HG03159 (cell line): ENCODE measurements at regions not wholly inside any gene's neighbourhood (a gene's known extent, or its start where the extent isn't known, plus 50 kb on each side); places are given as distances from the start of the nearest gene placed in this dataset.
"Not testable (repeated sequence)": the region's sequence is repeated elsewhere in the genome, so short reads cannot be mapped to it uniquely, and the experiment has no call there.

Source experiments
- ATAC-seq: cut with Tn5 transposase; IDR thresholded peaks from one replicate; pipeline ENCODE4 v1.9.1; 2021; ENCODE audit warnings: mild to moderate bottlenecking, moderate library complexity; ENCODE audit not compliant: unreplicated experiment

- no peak for ATAC-seq
Measured at GRCh38 chr3:22659651-22660475, 543.3 kb upstream of the UBE2E2 start.

GRCh38 chr3:22660606-22661005, 542.5 kb upstream of the UBE2E2 start:
- no peak for ATAC-seq

GRCh38 chr3:22661121-22661700, 541.9 kb upstream of the UBE2E2 start:
- no peak for ATAC-seq

- ATAC-seq: no peak
Measured at GRCh38 chr3:22665528-22665927, 537.6 kb upstream of the UBE2E2 start.

GRCh38 chr3:22666736-22667135, 536.4 kb upstream of the UBE2E2 start:
- ATAC-seq: no peak

GRCh38 chr3:22671848-22672247, 531.3 kb upstream of the UBE2E2 start:
- no peak for ATAC-seq

- no peak for ATAC-seq
Measured at GRCh38 chr3:22684739-22685138, 518.4 kb upstream of the UBE2E2 start.

- no peak for ATAC-seq
Measured at GRCh38 chr3:22685597-22685996, 517.5 kb upstream of the UBE2E2 start.

- no peak for ATAC-seq
Measured at GRCh38 chr3:22691407-22691806, 511.7 kb upstream of the UBE2E2 start.

GRCh38 chr3:22691856-22692628, 511.1 kb upstream of the UBE2E2 start:
- ATAC-seq: no peak

GRCh38 chr3:22700876-22701275, 502.3 kb upstream of the UBE2E2 start:
- ATAC-seq: no peak

GRCh38 chr3:22704166-22704565, 499.0 kb upstream of the UBE2E2 start:
- no peak for ATAC-seq

GRCh38 chr3:22704571-22705354, 498.4 kb upstream of the UBE2E2 start:
- no peak for ATAC-seq

- ATAC-seq: not testable (repeated sequence)
Measured at GRCh38 chr3:22706922-22707321, 496.2 kb upstream of the UBE2E2 start.

- no peak for ATAC-seq
Measured at GRCh38 chr3:22713936-22714335, 489.2 kb upstream of the UBE2E2 start.

- no peak for ATAC-seq
Measured at GRCh38 chr3:22714749-22715148, 488.4 kb upstream of the UBE2E2 start.

- no peak for ATAC-seq
Measured at GRCh38 chr3:22720596-22720995, 482.5 kb upstream of the UBE2E2 start.

- ATAC-seq: no peak
Measured at GRCh38 chr3:22724420-22724819, 478.7 kb upstream of the UBE2E2 start.

- ATAC-seq: no peak
Measured at GRCh38 chr3:22728406-22728805, 474.7 kb upstream of the UBE2E2 start.

GRCh38 chr3:22729212-22729611, 473.9 kb upstream of the UBE2E2 start:
- ATAC-seq: no peak

GRCh38 chr3:22729981-22730380, 473.1 kb upstream of the UBE2E2 start:
- ATAC-seq: no peak
